Transverse colon (tissue), 4 donors: ENCODE measurements at regions not wholly inside any gene's neighbourhood (a gene's known extent, or its start where the extent isn't known, plus 50 kb on each side); places are given as distances from the start of the nearest gene placed in this dataset.

Experiments
- EP300 ChIP-seq: sonication (generic); formaldehyde crosslinking; IDR thresholded peaks from one replicate; pipeline ENCODE4 v1.6.1; 2017; ENCODE audit warnings: antibody characterized with exemption, low read depth
- POLR2A ChIP-seq: fragments of 450-650 bp; IDR thresholded peaks from one replicate; pipeline ENCODE4 v1.6.1; 2016; ENCODE audit warnings: antibody characterized with exemption, mild to moderate bottlenecking, moderate library complexity
- POLR2AphosphoS5 ChIP-seq, 3 donors: sonication (generic); formaldehyde crosslinking; IDR thresholded peaks; one replicate each; pipeline ENCODE4 v1.6.1; 2016; ENCODE audit warnings: antibody characterized with exemption in 3 of 3
- TF ChIP-seq, protein P1 (sequence below), 5 experiments: fragments of 200-600 bp in 3 of 5; fragments of 450-650 bp in 2 of 5; sonication (generic) in 3 of 5; IDR thresholded peaks; 1 replicate in 2 of 5; 2 replicates in 3 of 5; pipeline ENCODE4 v1.5.1; 2016 to 2017; ENCODE audit warnings: antibody characterized with exemption in 5 of 5, inconsistent platforms in 3 of 5, mild to moderate bottlenecking in 2 of 5, moderate library complexity in 1 of 5

DNA sequence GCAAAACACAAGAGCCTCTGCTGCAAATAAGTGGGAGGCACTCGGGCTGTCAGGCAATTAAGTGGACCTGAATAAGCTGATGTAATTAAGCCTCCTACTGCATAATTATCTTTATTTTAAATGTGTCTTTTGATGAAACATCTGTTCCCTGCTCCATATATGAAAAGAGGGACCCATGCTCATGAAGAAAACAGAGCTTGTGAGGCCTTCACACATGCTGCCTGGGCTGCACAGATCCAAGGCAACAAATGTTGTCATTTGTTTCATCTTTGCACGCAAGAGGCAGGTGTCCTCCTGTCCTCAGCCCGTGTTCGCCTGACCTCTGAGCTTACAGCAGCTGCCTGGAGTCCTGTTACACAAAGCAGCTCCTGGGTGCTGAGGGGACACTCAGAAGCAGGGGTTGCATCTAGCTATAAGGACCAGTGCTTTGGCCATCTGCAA lies 381.1 kb downstream of the ZNF608 start:
- TF ChIP-seq POLR2A (no peak), POLR2AphosphoS5 (IDR thresholded peaks at IDR 0.05) (no peak), EP300 (no peak)
- TF ChIP-seq, protein P1, sequence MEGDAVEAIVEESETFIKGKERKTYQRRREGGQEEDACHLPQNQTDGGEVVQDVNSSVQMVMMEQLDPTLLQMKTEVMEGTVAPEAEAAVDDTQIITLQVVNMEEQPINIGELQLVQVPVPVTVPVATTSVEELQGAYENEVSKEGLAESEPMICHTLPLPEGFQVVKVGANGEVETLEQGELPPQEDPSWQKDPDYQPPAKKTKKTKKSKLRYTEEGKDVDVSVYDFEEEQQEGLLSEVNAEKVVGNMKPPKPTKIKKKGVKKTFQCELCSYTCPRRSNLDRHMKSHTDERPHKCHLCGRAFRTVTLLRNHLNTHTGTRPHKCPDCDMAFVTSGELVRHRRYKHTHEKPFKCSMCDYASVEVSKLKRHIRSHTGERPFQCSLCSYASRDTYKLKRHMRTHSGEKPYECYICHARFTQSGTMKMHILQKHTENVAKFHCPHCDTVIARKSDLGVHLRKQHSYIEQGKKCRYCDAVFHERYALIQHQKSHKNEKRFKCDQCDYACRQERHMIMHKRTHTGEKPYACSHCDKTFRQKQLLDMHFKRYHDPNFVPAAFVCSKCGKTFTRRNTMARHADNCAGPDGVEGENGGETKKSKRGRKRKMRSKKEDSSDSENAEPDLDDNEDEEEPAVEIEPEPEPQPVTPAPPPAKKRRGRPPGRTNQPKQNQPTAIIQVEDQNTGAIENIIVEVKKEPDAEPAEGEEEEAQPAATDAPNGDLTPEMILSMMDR (IDR thresholded peaks at IDR 0.05): no peak
